MV-4-11 (cell line): ENCODE measurements at regions not wholly inside any gene's neighbourhood (a gene's known extent, or its start where the extent isn't known, plus 50 kb on each side); places are given as distances from the start of the nearest gene placed in this dataset.
A peak's percentile ranks its signal among the peaks of the same experiment; 100 is the strongest.
"Not testable (repeated sequence)": the region's sequence is repeated elsewhere in the genome, so short reads cannot be mapped to it uniquely, and the experiment has no call there.

ENCODE experiments used
- DNase-seq: peaks from one replicate; lab custom pipeline; 2025; lab: John Stamatoyannopoulos, UW

DNA sequence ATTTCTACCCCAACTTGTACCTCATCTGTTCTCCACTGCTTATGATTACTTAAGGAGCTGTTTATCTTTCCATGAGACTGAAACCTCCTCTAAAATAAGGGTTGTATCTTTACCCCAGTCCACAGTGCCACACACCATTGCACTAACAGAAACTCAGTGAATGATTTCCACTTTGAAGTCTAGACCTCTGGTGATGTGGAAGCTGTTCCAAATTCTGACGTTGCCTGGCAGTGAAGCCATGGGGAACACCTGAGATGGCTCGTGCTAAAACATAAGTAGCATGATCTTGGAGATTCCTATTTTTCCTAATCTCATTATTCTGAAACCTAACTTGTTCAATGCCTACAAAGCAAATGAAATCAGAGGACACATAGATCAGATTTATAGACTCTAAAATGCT, 583.2 kb downstream of the EBF1 start:
- DNase-seq, result no peak

GRCh38 chr5:158514986-158515359, 584.7 kb downstream of the EBF1 start:
- DNase-seq, result no peak

GRCh38 chr5:158514319-158514985, 585.3 kb downstream of the EBF1 start:
- no peak for DNase-seq

GRCh38 chr5:158513490-158514318, 586.0 kb downstream of the EBF1 start:
- peak; percentile 47 for DNase-seq

DNA sequence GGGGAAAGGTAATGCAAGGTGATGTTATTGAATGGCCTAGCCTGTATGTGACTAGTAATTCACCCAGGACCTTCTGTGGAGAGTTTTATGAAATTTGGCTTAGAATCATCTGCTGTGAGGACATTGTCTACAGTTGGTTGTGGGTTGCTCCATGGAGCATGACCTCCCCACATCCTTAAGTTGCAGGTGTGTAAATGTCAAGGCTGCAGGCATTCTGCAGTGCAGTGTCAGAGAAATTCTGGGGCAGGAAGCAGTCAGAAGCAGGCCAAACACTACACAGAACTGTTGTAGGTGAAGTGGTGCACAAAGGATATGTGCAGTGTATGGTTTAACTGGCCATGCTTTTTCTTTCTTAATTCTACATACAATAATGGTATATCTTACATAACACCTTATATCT, 588.3 kb downstream of the EBF1 start:
- DNase-seq, result no peak

DNA sequence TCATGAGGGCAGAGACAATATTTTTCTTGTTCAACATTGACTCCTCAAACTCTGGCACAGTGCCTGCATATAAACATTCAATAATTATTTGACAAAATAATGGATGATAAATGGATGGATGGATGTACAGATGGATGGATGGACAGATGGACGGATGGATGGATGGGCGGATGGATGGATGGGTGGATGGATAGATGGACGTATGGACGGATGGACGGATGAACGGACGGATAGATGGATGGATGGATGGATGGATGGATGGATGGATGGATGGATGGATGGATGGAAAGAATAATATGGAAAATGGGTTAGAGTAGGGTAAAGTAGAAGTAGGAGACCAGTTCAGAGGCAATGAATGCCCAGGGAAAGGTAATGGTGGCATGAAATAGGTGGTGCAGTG, 589.2 kb downstream of the EBF1 start:
- no peak for DNase-seq

GRCh38 chr5:158506648-158507047, 593.1 kb downstream of the EBF1 start:
- DNase-seq, result no peak

DNA sequence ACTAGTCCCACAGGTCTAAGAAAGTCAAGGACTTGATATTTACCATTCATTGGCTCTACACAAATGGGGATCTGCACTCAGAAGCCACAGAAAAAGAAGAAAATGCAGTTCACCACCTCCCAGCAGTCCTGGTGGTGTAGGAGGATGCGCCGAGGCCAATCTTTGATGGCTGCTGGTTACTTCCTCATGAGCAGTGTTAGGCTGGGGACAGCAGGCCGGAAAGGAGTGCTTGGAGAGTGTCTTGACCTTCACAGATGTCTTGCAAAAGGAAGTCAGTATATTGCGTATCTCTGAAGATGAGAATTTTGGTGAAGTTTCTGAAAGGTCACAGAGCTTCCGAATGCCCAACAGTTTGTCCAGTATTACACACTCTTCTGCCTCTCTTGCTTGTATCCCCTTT, 597.0 kb downstream of the EBF1 start:
- DNase-seq, result peak; percentile 89

DNA sequence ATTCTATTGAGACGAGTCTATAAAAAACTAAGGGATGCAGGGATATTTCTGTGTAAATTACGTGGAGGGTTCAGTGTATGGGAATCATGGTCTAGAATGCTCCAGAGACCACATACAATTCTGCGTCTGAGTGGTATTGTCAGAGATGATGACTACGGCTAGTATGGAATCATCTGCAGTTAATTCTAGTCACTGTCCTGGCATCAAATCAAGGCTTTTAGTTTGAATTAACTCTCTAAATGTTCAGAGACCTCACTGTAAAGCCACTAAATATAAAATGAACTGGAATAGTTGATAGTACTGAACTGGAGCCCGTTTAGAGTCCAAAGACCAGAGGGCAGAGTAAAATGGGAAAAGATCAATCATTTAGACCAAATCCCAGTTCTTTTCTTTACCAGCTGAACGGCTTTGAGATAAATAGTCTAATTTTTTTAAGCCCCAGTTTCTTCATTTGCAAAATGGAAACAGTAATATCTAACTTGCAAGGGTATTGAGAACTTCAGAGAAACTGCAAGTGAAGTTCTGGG, 599.8 kb downstream of the EBF1 start:
- no peak for DNase-seq

DNA sequence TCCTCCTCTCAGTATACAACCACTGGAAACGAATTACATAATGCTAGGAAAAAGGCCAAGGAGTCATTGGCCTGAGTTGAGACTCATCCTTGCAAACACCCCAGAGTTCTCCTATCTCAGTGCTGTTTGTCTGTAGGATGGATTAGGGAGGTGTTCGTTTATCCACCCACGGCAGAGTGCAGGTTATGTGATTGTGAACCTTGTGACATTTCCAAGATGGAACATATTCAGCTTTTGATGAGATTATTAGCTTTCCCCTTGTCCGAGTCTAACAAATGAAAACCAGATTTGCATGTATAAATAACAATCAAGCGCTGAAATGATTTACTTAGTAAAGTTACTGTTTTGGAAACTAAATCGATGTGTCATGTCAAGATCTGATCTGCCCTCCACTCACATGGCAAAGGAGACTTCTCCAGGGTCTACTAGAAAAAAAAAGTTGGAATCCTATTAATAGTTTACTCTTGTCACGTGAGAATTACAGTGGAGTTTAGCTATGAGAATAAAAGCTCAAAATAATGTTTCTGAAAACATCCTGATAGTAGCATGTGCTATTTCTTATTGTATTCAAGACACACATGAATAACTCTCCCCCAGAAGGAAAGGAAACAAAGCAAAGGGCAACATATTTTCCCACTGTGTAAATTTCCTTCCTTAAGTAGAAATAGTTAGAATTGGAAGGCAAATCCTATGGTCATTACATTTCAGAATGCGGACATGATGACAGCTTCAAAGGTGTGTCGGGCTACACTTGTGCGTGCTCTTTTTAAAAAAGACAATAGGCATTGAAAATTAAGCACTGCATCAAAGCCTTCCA, 600.4 kb downstream of the EBF1 start:
- DNase-seq, result no peak

GRCh38 chr5:158496624-158497023, 603.1 kb downstream of the EBF1 start:
- DNase-seq, result no peak

DNA sequence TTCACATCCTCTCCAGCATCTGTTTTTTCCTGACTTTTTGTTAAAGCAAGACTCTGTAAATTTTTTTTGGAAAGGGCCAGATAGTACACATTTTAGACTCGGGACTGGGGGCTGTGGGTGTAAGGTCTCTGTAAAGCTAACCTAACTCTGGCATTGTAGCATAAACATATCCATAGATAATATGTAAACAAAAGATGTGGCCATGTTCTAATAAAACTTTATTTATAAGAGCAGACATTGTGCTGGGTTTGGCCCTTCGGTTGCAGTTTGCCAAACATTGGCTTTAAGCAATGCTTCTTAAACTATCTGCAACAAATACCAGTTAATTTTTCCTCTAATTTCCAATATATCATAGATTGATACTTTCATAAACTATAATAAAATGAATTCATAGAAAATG, 605.2 kb downstream of the EBF1 start:
- DNase-seq, result no peak

GRCh38 chr5:158494044-158494443, 605.7 kb downstream of the EBF1 start:
- DNase-seq, result not testable (repeated sequence)

GRCh38 chr5:158492841-158493242, 606.9 kb downstream of the EBF1 start:
- no peak for DNase-seq

- DNase-seq, result no peak
These were observed 607.6 kb downstream of the EBF1 start for GRCh38 chr5:158492136-158492535.

- no peak for DNase-seq
These were observed 612.1 kb downstream of the EBF1 start for GRCh38 chr5:158487664-158488063.

- DNase-seq, result no peak
These were observed 612.6 kb downstream of the EBF1 start for GRCh38 chr5:158487156-158487555.

DNA sequence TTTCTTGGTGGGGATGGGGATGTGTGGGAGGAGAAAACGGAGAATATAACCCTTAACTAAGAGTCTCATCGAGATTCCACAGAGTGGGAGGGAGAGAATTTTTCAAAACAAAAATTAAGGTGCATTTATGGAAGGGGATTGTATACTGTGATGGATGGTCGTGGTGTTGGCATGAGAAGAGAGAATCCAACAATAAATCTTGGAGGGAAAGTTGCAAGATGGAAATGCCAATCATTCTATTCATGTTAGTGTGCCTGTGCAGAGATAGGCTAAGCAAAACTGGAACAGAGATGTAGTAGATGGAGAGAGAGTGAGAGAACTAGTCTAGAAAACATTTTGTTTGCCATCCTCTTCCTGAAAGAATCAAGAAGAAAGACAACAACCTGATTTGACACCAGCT, 613.1 kb downstream of the EBF1 start:
- DNase-seq, result no peak

- no peak for DNase-seq
These were observed 614.1 kb downstream of the EBF1 start for GRCh38 chr5:158485604-158486081.

GRCh38 chr5:158485047-158485446, 614.7 kb downstream of the EBF1 start:
- no peak for DNase-seq

DNA sequence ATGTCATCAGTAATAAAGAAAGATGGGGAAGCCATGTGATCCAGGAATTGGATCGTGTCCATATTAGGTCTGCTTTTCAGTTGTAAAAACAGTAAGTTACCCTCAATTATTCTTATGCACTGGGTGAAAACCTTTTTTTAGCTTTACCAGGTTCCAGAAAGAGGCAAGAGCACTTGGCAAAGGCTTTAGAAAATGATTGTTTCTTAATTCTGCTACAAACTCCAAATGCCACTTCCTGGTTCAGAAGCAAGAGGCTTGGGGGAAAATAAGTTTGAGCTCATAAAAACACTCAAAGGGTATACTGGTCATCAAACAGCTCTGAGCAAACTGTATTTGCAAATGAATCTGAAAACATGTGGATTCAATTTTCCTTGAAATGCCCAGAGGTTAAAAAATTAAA, 615.6 kb downstream of the EBF1 start:
- no peak for DNase-seq

- no peak for DNase-seq
These were observed 616.3 kb downstream of the EBF1 start for GRCh38 chr5:158483281-158483860.
